BLaER1 (cell line): ENCODE measurements at regions not wholly inside any gene's neighbourhood (a gene's known extent, or its start where the extent isn't known, plus 50 kb on each side); places are given as distances from the start of the nearest gene placed in this dataset.

Experiments
- H3K27ac ChIP-seq: shearing (Covaris generic); formaldehyde crosslinking; 2 replicates; pipeline ENCODE4 v1.8.1; 2022
- H3K27me3 ChIP-seq: shearing (Covaris generic); formaldehyde crosslinking; 2 replicates; pipeline ENCODE4 v1.8.1; 2022
- H3K36me3 ChIP-seq: shearing (Covaris generic); formaldehyde crosslinking; 2 replicates; pipeline ENCODE4 v1.8.1; 2022
- H3K4me1 ChIP-seq: shearing (Covaris generic); formaldehyde crosslinking; 2 replicates; pipeline ENCODE4 v1.8.1; 2022
- H3K4me2 ChIP-seq: shearing (Covaris generic); formaldehyde crosslinking; 2 replicates; pipeline ENCODE4 v1.8.1; 2022
- H3K4me3 ChIP-seq: shearing (Covaris generic); formaldehyde crosslinking; 2 replicates; pipeline ENCODE4 v1.8.1; 2022
- H3K9ac ChIP-seq: shearing (Covaris generic); formaldehyde crosslinking; 2 replicates; pipeline ENCODE4 v1.8.1; 2022
- H3K9me3 ChIP-seq: shearing (Covaris generic); formaldehyde crosslinking; 2 replicates; pipeline ENCODE4 v1.8.1; 2022
- H4K20me1 ChIP-seq: shearing (Covaris generic); formaldehyde crosslinking; 2 replicates; pipeline ENCODE4 v1.8.1; 2022
- Cebpa-rat ChIP-seq: shearing (Covaris generic); IDR thresholded peaks from 2 replicates; pipeline ENCODE4 v1.8.1; 2022

DNA sequence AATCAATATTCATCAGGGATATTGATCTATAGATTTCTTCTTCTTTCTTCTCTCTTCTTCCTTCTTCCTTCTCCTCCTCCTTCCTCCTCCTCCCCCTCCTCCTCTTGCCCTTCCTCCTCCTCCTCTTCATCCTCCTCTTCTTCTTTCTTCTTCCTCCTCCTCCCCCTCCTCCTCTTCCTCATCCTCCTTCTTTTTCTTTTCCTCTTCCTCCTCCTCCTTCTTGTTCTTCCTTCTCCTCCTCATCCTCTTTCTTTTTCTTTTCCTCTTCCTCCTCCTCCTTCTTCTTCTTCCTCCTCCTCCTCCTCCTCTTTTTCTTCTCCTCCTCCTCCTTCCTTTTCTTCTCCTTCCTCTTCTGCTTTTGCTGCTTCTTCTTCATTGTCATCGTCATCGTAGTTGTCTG is 52.4 kb upstream of the SERINC1 start:
- Histone ChIP-seq H3K4me1 (no peaks in the 10 kb centered on the region), H3K36me3 (no peaks in the 10 kb centered on the region), H3K4me2 (no peak overlapping the region), H3K9me3 (peaks cover 39% of the 10 kb centered on the region), H3K27ac (no peak overlapping the region), H3K4me3 (no peak overlapping the region), H3K9ac (no peak overlapping the region), H3K27me3 (no peaks in the 10 kb centered on the region), H4K20me1 (no peaks in the 10 kb centered on the region)
- no peak for TF ChIP-seq Cebpa-rat

DNA sequence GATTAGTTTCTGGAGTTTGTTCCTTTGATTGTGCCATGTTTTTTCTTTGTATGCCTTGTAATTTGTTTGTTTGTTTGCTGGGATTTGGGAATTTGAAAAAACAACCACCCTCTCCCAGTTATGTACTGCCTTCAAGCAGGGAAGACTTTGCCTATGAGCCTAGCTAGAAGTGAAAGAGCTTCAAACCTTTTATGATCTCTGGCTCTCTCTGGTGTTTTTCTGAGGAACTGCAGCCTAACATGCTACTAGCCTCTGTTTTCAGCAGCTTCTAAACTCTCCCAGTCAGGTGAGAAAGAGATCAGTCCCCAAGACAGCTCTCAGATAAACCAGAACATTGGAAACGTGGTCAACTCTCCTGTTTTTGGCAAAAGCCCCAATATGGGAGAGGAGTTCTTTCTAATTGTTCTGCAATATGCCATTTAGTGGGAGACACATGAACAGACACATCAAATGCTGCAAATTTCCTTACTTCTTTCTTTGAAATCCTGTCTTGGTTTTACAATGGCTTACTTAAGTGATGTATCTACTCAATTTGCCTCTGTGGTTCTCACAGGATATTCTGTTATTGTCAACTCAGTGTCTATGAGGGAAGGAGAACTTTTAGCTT is 58.9 kb upstream of the SERINC1 start:
- no peak overlapping the region for H3K9ac ChIP-seq
- no peaks in the 10 kb centered on the region for H4K20me1 ChIP-seq
- no peak for TF ChIP-seq Cebpa-rat
- H3K27me3 ChIP-seq, result no peaks in the 10 kb centered on the region
- H3K9me3 ChIP-seq, result peaks cover 26% of the 10 kb centered on the region
- H3K4me1 ChIP-seq, result peaks cover 13% of the 10 kb centered on the region
- peak overlapping the region; percentile 59 for H3K4me2 ChIP-seq
- no peaks in the 10 kb centered on the region for H3K36me3 ChIP-seq
- H3K4me3 ChIP-seq, result no peak overlapping the region
- peak overlapping the region; percentile 65; the same call in 1 of the 2 replicates for H3K27ac ChIP-seq

DNA sequence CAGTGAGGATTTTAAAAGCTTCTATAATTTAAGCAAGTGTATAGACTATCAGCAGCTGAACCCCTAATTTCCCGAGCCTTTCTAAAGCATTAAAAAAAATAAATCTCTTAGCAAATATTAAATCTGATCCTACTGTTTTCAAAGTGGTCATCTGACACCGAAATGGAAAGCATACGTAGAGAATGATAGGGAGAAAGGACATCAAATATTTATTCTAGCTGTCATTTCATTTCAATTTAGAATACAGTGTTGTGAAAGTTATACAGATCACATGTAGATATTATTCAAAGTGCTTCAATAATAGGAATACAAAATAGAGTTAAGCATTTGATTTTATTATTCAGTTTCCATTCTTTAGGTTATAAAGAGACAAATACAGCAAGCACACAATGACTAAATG is 61.9 kb upstream of the PKIB start:
- no peak overlapping the region for H3K27ac ChIP-seq
- H3K4me3 ChIP-seq, result no peak overlapping the region
- no peak for TF ChIP-seq Cebpa-rat
- no peaks in the 10 kb centered on the region for H3K4me1 ChIP-seq
- H3K36me3 ChIP-seq, result no peaks in the 10 kb centered on the region
- H3K27me3 ChIP-seq, result no peaks in the 10 kb centered on the region
- no peak overlapping the region for H3K9ac ChIP-seq
- H4K20me1 ChIP-seq, result no peaks in the 10 kb centered on the region
- H3K9me3 ChIP-seq, result no peaks in the 10 kb centered on the region
- H3K4me2 ChIP-seq, result no peak overlapping the region

DNA sequence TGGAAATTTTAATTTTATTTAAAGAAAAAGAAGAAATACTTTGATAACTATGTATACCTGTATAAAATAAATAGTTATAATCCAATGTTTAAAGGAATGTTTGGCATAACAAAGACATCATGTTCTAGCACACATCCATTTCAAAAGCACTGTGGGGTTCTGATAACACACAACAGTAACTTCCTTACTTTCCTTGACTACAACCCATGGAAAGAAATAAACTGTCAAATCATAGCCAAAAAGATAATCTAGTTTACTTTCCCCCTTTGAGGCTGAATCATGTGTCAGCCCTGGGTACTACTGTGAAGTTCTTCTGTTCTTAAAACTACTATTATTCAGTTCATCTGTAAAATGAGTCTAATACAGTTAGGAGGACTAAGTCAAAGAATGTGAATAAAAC is 61.4 kb upstream of the PKIB start:
- H3K27ac ChIP-seq, result no peak overlapping the region

DNA sequence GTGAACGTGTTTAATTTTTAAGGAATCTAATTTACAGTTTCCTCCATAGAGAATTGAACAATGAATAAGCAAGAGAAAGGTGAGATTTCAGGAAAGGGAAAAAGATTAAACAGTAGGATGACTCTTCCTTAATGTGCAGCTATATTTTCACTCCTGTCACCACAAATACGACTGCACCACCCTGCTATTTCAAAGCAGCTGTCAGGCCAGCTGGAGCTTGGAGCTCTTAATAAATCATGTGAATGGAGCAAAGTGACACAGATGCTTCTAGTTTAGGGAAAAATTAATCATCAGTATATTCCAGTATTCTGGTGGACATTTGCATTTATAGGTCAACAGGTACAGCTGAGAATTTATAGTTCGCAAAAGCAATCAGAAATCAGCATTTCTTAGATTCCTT is 56.5 kb upstream of the PKIB start:
- Histone ChIP-seq H3K27ac (no peak overlapping the region), H4K20me1 (no peaks in the 10 kb centered on the region), H3K4me3 (no peak overlapping the region), H3K9ac (no peak overlapping the region), H3K36me3 (no peaks in the 10 kb centered on the region), H3K9me3 (no peaks in the 10 kb centered on the region), H3K4me1 (no peaks in the 10 kb centered on the region), H3K4me2 (no peak overlapping the region), H3K27me3 (no peaks in the 10 kb centered on the region)
- no peak for TF ChIP-seq Cebpa-rat

More for the DNA sequence above, 61.4 kb upstream of the PKIB start:
- Histone ChIP-seq H3K27me3 (no peaks in the 10 kb centered on the region), H4K20me1 (no peaks in the 10 kb centered on the region), H3K4me1 (no peaks in the 10 kb centered on the region), H3K36me3 (no peaks in the 10 kb centered on the region), H3K9ac (no peak overlapping the region), H3K9me3 (no peaks in the 10 kb centered on the region), H3K4me3 (no peak overlapping the region), H3K4me2 (no peak overlapping the region)
- TF ChIP-seq Cebpa-rat, result no peak

DNA sequence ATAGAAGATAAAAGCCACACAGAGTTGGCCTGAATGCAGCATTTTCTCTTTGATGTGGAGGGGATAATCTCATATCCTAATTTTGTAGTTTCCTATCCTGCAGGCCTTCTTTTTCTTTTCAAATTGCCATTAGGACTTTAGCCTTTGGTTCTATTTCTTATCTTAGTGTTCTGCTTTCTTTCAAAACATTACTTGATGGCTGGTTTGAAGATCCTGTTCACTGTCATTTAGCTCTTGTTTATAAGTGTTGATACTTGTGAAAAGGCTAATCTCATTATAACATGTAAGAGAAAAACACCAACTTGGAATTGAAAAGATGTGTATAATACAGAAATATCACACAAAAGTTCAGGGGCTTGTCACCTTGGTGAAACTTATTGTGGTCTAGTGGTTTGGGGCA is 54.6 kb upstream of the PKIB start:
- H4K20me1 ChIP-seq, result no peaks in the 10 kb centered on the region
- no peak overlapping the region for H3K9ac ChIP-seq
- no peaks in the 10 kb centered on the region for H3K4me1 ChIP-seq
- TF ChIP-seq Cebpa-rat, result no peak
- H3K4me3 ChIP-seq, result no peak overlapping the region
- no peaks in the 10 kb centered on the region for H3K9me3 ChIP-seq
- no peaks in the 10 kb centered on the region for H3K36me3 ChIP-seq
- no peak overlapping the region for H3K27ac ChIP-seq
- H3K27me3 ChIP-seq, result no peaks in the 10 kb centered on the region
- H3K4me2 ChIP-seq, result no peak overlapping the region

DNA sequence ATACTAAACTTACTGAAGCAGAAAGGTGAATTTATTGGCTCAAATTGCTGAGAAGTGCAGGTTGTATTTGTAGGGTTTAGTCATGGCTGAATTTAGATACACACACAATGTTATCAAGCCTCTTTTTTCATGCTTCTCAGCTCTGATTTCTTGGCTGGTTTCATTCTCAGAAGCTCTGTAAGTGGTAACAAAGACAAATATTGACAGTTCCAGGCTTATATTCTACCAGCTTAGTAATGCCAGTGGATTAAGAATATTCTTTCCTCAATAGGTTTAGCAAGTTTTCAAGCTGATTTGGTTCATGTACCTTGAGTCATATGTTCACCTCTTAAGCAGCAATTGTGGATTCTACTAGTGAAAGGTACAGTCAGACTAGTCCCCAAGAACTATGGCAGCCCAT is 52.1 kb upstream of the PKIB start:
- Histone ChIP-seq H3K4me1 (no peaks in the 10 kb centered on the region), H3K4me3 (no peak overlapping the region), H3K9me3 (0 out of 2 replicates have a peak, but pooled peaks cover 6% of the 10 kb centered on the region), H3K27ac (no peak overlapping the region), H4K20me1 (no peaks in the 10 kb centered on the region), H3K27me3 (no peaks in the 10 kb centered on the region), H3K36me3 (no peaks in the 10 kb centered on the region), H3K4me2 (no peak overlapping the region), H3K9ac (no peak overlapping the region)
- no peak for TF ChIP-seq Cebpa-rat
